GM21723 (cell line): ENCODE measurements at regions not wholly inside any gene's neighbourhood (a gene's known extent, or its start where the extent isn't known, plus 50 kb on each side); places are given as distances from the start of the nearest gene placed in this dataset.
"Not testable (repeated sequence)": the region's sequence is repeated elsewhere in the genome, so short reads cannot be mapped to it uniquely, and the experiment has no call there.

Source experiments
- ATAC-seq: cut with Tn5 transposase; IDR thresholded peaks from one replicate; pipeline ENCODE4 v1.9.1; 2021; ENCODE audit warnings: mild to moderate bottlenecking, moderate library complexity; ENCODE audit not compliant: unreplicated experiment

GRCh38 chr9:66829853-66830252 is 70.7 kb upstream of the ZNF658 start:
- ATAC-seq, result not testable (repeated sequence)

GRCh38 chr9:66830777-66831497 is 69.6 kb upstream of the ZNF658 start:
- ATAC-seq, result not testable (repeated sequence)

- ATAC-seq, result not testable (repeated sequence)
Observed at GRCh38 chr9:66832222-66832621, 68.3 kb upstream of the ZNF658 start.

- ATAC-seq, result not testable (repeated sequence)
Observed at GRCh38 chr9:66837242-66837937, 63.1 kb upstream of the ZNF658 start.
